ENCODE measurements at regions not wholly inside any gene's neighbourhood (a gene's known extent, or its start where the extent isn't known, plus 50 kb on each side); places are given as distances from the start of the nearest gene placed in this dataset.

DNA sequence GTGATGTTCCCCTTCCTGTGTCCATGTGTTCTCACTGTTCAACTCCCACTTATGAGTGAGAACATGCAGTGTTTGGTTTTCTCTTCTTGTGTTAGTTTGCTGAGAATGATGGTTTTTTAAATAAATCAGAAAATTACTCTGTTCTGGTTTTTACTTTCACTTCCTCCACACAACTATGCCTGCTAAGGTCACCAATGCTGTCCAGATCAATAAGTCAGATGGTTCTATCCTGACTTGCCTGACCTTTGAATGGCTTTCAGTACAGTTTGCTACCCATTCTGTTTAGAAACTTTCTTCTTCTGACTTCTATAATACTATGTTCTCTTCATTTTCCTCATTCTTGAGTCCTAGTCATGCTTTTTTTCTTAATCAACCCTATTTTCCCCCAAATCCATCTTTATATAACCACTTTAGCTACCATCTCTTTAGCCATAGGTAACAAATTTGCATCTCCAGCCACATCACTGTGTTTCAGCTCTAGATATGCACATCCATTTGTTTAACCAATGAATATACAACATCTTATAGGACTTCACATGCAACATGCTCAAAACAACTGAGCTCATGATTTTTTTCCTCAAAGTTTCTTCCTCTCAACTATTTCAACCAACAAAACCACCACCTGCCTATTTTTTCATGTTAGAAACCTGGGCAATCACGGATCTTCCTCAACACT is 58.8 kb upstream of the SLC38A11 start:
- no peak overlapping the region for H3K27ac ChIP-seq (ENCODE audit: insufficient read depth in 1 of 2, low read depth in 1 of 2, low read length in 2 of 2, poor library complexity in 1 of 2, severe bottlenecking in 2 of 2)
- peaks cover 0 to 4% (median 2%) of the 10 kb centered on the region in 4 experiments for H3K4me1 ChIP-seq (ENCODE audit: control extremely low read depth in 1 of 4, control insufficient read depth in 4 of 4, insufficient read depth in 4 of 4, low read length in 3 of 4)
- ChIA-PET POLR2A (no interaction called here), CTCF (interaction anchor here (0.8 to 2.6 kb wide), 8 partner anchors 20 to 287 kb away, joined by 3 to 11 read pairs (median 4); partner anchors contain the start of gene SCN3A)
- no peaks in the 10 kb centered on the region for H3K36me3 ChIP-seq (ENCODE audit: control insufficient read depth in 4 of 4, insufficient read depth in 4 of 4, low read length in 3 of 4)
- H3K4me3 ChIP-seq (ENCODE audit: control insufficient read depth in 1 of 7, extremely low read depth in 1 of 7, insufficient read depth in 4 of 7, low read depth in 2 of 7, low read length in 6 of 7) = no peak overlapping the region
- no peak for DNase-seq
- H3K9me3 ChIP-seq (ENCODE audit: control extremely low read depth in 1 of 5, control insufficient read depth in 4 of 5, insufficient read depth in 2 of 5, low read depth in 1 of 5, low read length in 4 of 5) = no peaks in the 10 kb centered on the region
- no peaks in the 10 kb centered on the region for H3K27me3 ChIP-seq (replicated peaks in 2 of 5; ENCODE audit: control insufficient read depth in 4 of 5, insufficient read depth in 5 of 5, low read length in 4 of 5)
- 100% methylated on average over 1 of the region's 1 CpG for WGBS (ENCODE audit: insufficient coverage)

DNA sequence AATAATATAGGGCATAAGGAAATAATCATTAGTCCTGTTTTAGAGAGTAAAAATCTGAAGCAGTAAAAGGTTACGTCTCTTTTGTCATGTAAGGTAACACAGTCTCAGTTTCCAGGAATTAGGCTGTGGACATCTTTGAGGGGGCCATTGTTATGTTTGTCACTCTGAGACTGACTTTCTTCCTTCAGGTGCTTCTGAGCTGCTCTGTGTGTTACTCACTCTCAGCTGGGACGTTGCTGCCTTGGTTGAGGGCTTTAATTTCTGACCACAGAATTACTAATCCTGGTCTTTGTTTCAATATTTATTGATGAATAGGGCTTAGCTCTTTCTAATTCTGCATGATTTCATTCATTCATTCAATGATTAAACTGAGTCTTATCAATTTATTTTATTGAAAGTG is 55.9 kb upstream of the SLC38A11 start:
- WGBS (ENCODE audit: insufficient coverage) = 100% methylated on average over 1 of the region's 2 CpGs
- CTCF ChIA-PET = no interaction called here

DNA sequence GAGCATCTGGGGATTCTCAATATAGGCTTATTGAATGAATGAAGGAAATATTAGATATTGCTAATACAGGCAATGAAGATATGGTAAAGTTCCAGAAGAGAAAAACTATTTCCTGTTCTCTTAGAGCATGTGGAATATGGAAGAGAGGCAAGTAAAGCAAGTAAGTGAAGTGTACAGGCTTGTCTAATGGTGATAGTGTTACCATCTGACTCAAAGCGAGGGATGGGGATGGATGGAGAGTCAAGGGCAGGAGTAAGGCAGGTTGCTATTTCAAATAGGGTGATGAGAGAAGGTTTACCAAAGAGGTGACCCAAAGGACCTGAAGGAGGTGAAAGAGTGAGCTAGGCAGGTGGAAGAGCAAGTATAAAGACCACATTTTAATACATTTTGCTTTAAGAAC is 55.2 kb upstream of the SLC38A11 start:
- Histone ChIP-seq H3K27me3 (replicated peaks in 2 of 5; ENCODE audit: control insufficient read depth in 4 of 5, insufficient read depth in 5 of 5, low read length in 4 of 5) (no peaks in the 10 kb centered on the region), H3K9me3 (ENCODE audit: control extremely low read depth in 1 of 5, control insufficient read depth in 4 of 5, insufficient read depth in 2 of 5, low read depth in 1 of 5, low read length in 4 of 5) (no peaks in the 10 kb centered on the region), H3K36me3 (ENCODE audit: control insufficient read depth in 4 of 4, insufficient read depth in 4 of 4, low read length in 3 of 4) (no peaks in the 10 kb centered on the region), H3K27ac (ENCODE audit: insufficient read depth in 1 of 2, low read depth in 1 of 2, low read length in 2 of 2, poor library complexity in 1 of 2, severe bottlenecking in 2 of 2) (no peak overlapping the region), H3K4me1 (ENCODE audit: control extremely low read depth in 1 of 4, control insufficient read depth in 4 of 4, insufficient read depth in 4 of 4, low read length in 3 of 4) (no peaks in the 10 kb centered on the region), H3K4me3 (ENCODE audit: control insufficient read depth in 1 of 7, extremely low read depth in 1 of 7, insufficient read depth in 4 of 7, low read depth in 2 of 7, low read length in 6 of 7) (no peak overlapping the region)
- CTCF ChIA-PET = no interaction called here
- 89% methylated on average over 1 of the region's 1 CpG for WGBS (ENCODE audit: insufficient coverage)
- no peak for DNase-seq
- POLR2A ChIA-PET = no interaction called here

More for the DNA sequence above, 55.9 kb upstream of the SLC38A11 start:
- POLR2A ChIA-PET = no interaction called here
- no peaks in the 10 kb centered on the region for H3K27me3 ChIP-seq (replicated peaks in 2 of 5; ENCODE audit: control insufficient read depth in 4 of 5, insufficient read depth in 5 of 5, low read length in 4 of 5)
- H3K9me3 ChIP-seq (ENCODE audit: control extremely low read depth in 1 of 5, control insufficient read depth in 4 of 5, insufficient read depth in 2 of 5, low read depth in 1 of 5, low read length in 4 of 5) = no peaks in the 10 kb centered on the region
- no peak overlapping the region for H3K4me3 ChIP-seq (ENCODE audit: control insufficient read depth in 1 of 7, extremely low read depth in 1 of 7, insufficient read depth in 4 of 7, low read depth in 2 of 7, low read length in 6 of 7)
- DNase-seq = no peak
- no peak overlapping the region for H3K27ac ChIP-seq (ENCODE audit: insufficient read depth in 1 of 2, low read depth in 1 of 2, low read length in 2 of 2, poor library complexity in 1 of 2, severe bottlenecking in 2 of 2)
- no peaks in the 10 kb centered on the region for H3K4me1 ChIP-seq (ENCODE audit: control extremely low read depth in 1 of 4, control insufficient read depth in 4 of 4, insufficient read depth in 4 of 4, low read length in 3 of 4)
- no peaks in the 10 kb centered on the region for H3K36me3 ChIP-seq (ENCODE audit: control insufficient read depth in 4 of 4, insufficient read depth in 4 of 4, low read length in 3 of 4)

DNA sequence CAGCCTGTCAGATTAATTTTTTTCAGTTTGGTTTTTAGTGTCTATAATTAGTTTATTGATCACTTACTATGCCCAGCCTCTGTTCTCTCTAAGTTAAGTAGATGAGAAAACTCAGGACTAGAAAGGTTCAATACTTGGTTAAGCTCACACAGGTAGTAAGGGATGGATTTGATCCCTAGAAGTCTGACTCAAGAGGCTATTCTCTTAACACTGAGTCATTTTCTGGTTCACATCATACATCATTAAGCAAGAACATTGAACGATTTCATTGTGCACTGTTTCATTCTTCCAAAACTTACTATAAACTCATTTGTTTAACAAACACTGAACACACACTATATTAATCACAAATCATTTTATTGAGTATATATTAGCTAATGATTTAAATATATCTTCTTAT is 54.1 kb upstream of the SLC38A11 start:
- CTCF ChIA-PET = interaction anchor here (1.5 kb wide), 1 partner anchor 16 kb away, joined by 5 read pairs; no protein-coding TSS in a partner anchor
- no CpG with 5 or more reads among the region's 1 CpG for WGBS (ENCODE audit: insufficient coverage)
- Histone ChIP-seq H3K4me1 (ENCODE audit: control extremely low read depth in 1 of 4, control insufficient read depth in 4 of 4, insufficient read depth in 4 of 4, low read length in 3 of 4) (no peaks in the 10 kb centered on the region), H3K27ac (ENCODE audit: insufficient read depth in 1 of 2, low read depth in 1 of 2, low read length in 2 of 2, poor library complexity in 1 of 2, severe bottlenecking in 2 of 2) (no peak overlapping the region), H3K4me3 (ENCODE audit: control insufficient read depth in 1 of 7, extremely low read depth in 1 of 7, insufficient read depth in 4 of 7, low read depth in 2 of 7, low read length in 6 of 7) (no peak overlapping the region), H3K9me3 (ENCODE audit: control extremely low read depth in 1 of 5, control insufficient read depth in 4 of 5, insufficient read depth in 2 of 5, low read depth in 1 of 5, low read length in 4 of 5) (no peaks in the 10 kb centered on the region), H3K36me3 (ENCODE audit: control insufficient read depth in 4 of 4, insufficient read depth in 4 of 4, low read length in 3 of 4) (no peaks in the 10 kb centered on the region), H3K27me3 (replicated peaks in 2 of 5; ENCODE audit: control insufficient read depth in 4 of 5, insufficient read depth in 5 of 5, low read length in 4 of 5) (no peaks in the 10 kb centered on the region)
- POLR2A ChIA-PET = no interaction called here
- DNase-seq = no peak

DNA sequence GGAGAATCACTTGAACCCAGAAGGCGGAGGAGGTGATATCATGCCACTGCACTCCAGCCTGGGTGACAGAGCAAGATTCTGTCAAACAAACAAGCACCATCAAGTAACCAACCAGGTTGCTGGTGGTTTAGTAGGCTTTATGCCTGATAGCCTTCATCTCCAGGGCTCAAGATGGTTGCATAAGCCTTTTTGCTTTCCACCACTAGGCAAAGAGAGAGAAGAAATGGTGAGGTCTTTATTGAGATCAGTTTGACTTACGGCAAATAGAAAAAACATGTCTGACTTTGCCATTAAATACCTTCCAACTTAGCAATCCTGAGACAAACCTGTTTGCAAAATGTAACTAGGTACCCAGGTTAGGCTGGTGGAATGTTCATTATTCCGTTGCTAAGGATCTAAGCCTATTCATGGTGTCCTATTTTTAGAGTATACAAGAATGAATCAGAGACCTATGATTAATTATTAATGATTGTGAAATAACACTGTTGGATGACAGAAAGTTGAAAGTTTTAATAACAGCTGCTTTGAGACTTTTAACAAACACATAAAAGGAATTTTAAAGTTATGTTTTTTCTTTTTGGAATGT is 53.5 kb upstream of the SLC38A11 start:
- Histone ChIP-seq H3K4me1 (ENCODE audit: control extremely low read depth in 1 of 4, control insufficient read depth in 4 of 4, insufficient read depth in 4 of 4, low read length in 3 of 4) (no peaks in the 10 kb centered on the region), H3K4me3 (ENCODE audit: control insufficient read depth in 1 of 7, extremely low read depth in 1 of 7, insufficient read depth in 4 of 7, low read depth in 2 of 7, low read length in 6 of 7) (no peak overlapping the region), H3K27me3 (replicated peaks in 2 of 5; ENCODE audit: control insufficient read depth in 4 of 5, insufficient read depth in 5 of 5, low read length in 4 of 5) (no peaks in the 10 kb centered on the region), H3K9me3 (ENCODE audit: control extremely low read depth in 1 of 5, control insufficient read depth in 4 of 5, insufficient read depth in 2 of 5, low read depth in 1 of 5, low read length in 4 of 5) (no peaks in the 10 kb centered on the region), H3K36me3 (ENCODE audit: control insufficient read depth in 4 of 4, insufficient read depth in 4 of 4, low read length in 3 of 4) (no peaks in the 10 kb centered on the region), H3K27ac (ENCODE audit: insufficient read depth in 1 of 2, low read depth in 1 of 2, low read length in 2 of 2, poor library complexity in 1 of 2, severe bottlenecking in 2 of 2) (no peak overlapping the region)
- CTCF ChIA-PET = interaction anchor here (1.5 kb wide), 1 partner anchor 15 kb away, joined by 5 read pairs; no protein-coding TSS in a partner anchor
- no peak for DNase-seq
- POLR2A ChIA-PET = no interaction called here
- WGBS (ENCODE audit: insufficient coverage) = 100% methylated on average over 1 of the region's 3 CpGs

DNA sequence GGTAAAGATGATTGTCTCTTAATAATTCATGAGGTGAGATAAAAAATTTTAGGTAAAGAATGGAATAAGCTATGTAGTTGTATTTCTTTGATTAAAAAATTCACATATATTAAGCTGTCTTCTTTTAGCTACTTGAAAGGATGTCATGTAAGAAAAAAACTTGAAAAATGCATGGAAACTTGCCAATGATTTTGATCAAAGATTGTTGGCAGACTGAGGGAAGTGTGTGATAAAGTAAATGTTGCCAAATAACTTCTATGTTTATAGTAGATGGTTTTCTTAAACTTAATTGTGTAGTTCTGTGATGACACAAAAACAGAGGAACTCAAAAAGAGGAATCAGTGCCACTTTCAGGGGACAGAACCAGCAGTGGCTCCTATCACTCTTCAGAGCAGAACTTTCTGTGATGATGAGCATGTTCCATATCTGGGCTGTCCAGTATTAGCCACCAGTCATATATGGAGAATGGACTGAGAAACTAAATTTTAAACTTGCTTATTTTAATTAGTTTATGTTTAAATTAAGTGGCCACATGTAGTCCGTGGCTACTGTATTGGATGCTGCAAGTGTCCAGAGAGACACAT is 51.9 kb upstream of the SLC38A11 start:
- WGBS (ENCODE audit: insufficient coverage) = no CpG with 5 or more reads among the region's 1 CpG
- Histone ChIP-seq H3K36me3 (ENCODE audit: control insufficient read depth in 4 of 4, insufficient read depth in 4 of 4, low read length in 3 of 4) (no peaks in the 10 kb centered on the region), H3K27me3 (replicated peaks in 2 of 5; ENCODE audit: control insufficient read depth in 4 of 5, insufficient read depth in 5 of 5, low read length in 4 of 5) (no peaks in the 10 kb centered on the region), H3K9me3 (ENCODE audit: control extremely low read depth in 1 of 5, control insufficient read depth in 4 of 5, insufficient read depth in 2 of 5, low read depth in 1 of 5, low read length in 4 of 5) (no peaks in the 10 kb centered on the region), H3K4me1 (ENCODE audit: control extremely low read depth in 1 of 4, control insufficient read depth in 4 of 4, insufficient read depth in 4 of 4, low read length in 3 of 4) (no peaks in the 10 kb centered on the region), H3K4me3 (ENCODE audit: control insufficient read depth in 1 of 7, extremely low read depth in 1 of 7, insufficient read depth in 4 of 7, low read depth in 2 of 7, low read length in 6 of 7) (no peak overlapping the region), H3K27ac (ENCODE audit: insufficient read depth in 1 of 2, low read depth in 1 of 2, low read length in 2 of 2, poor library complexity in 1 of 2, severe bottlenecking in 2 of 2) (no peak overlapping the region)
- CTCF ChIA-PET = no interaction called here
- DNase-seq = no peak
- POLR2A ChIA-PET = no interaction called here

Measured in common myeloid progenitor, CD34-positive (primary cell).